SK-N-SH (cell line): ENCODE measurements at regions not wholly inside any gene's neighbourhood (a gene's known extent, or its start where the extent isn't known, plus 50 kb on each side); places are given as distances from the start of the nearest gene placed in this dataset.

Experiments
- CTCF ChIA-PET: fragments of 300-600, 350-600 bp; formaldehyde crosslinking; extraction: SDS; loops from one replicate; lab custom pipeline; 2021; lab: Yijun Ruan, JAX
- POLR2A ChIA-PET: fragments of 350-600 bp; sonication (Branson Sonifier 250); formaldehyde crosslinking; extraction: SDS; loops from one replicate; lab custom pipeline; 2020; ENCODE audit warnings: antibody characterized with exemption, inconsistent platforms; lab: Yijun Ruan, JAX
- DNase-seq: peaks from one replicate; pipeline ENCODE4 v3.0.0; 2012
- H2AFZ ChIP-seq: fragments of 200-600 bp; sonication (generic); 2 replicates; pipeline ENCODE4 v1.8.1; 2016; ENCODE audit warnings: antibody characterized with exemption, mild to moderate bottlenecking, low read depth
- H3F3A ChIP-seq: fragments of 200-600 bp; sonication (generic); replicated peaks from 2 replicates; pipeline ENCODE3; 2016; ENCODE audit warnings: antibody characterized with exemption, mild to moderate bottlenecking; ENCODE audit not compliant: insufficient read depth
- H3K27ac ChIP-seq, 2 experiments: fragments of 200-500 bp in 1 of 2; fragments of 200-600 bp in 1 of 2; sonication (Bioruptor generic) in 1 of 2; sonication (generic), shearing (Covaris generic) in 1 of 2; 2 replicates each; pipeline versions ENCODE4 v1.5.1 to v1.6.1; 2014 to 2016; ENCODE audit warnings: low read depth in 2 of 2, inconsistent platforms in 1 of 2, low read length in 1 of 2, mild to moderate bottlenecking in 1 of 2, mixed read lengths in 1 of 2
- H3K27me3 ChIP-seq: fragments of 200-600 bp; sonication (generic), shearing (Covaris generic); 2 replicates; pipeline ENCODE4 v1.6.1; 2016; ENCODE audit warnings: mixed run types; ENCODE audit not compliant: insufficient read depth
- H3K36me3 ChIP-seq, 2 experiments: fragments of 200-500 bp in 1 of 2; fragments of 200-600 bp in 1 of 2; sonication (Bioruptor generic) in 1 of 2; sonication (generic) in 1 of 2; replicated peaks in 1 of 2; 2 replicates each; pipeline versions ENCODE3 to v1.5.1; 2014 to 2016; ENCODE audit warnings: low read length in 1 of 2, mild to moderate bottlenecking in 1 of 2; ENCODE audit not compliant: insufficient read depth in 2 of 2, control insufficient read depth in 1 of 2
- H3K4me1 ChIP-seq, 2 experiments: fragments of 200-500 bp in 1 of 2; fragments of 200-600 bp in 1 of 2; sonication (Bioruptor generic) in 1 of 2; sonication (generic), shearing (Covaris generic) in 1 of 2; 2 replicates each; pipeline versions ENCODE4 v1.5.1 to v1.6.1; 2014 to 2016; ENCODE audit warnings: low read depth in 1 of 2, low read length in 1 of 2, mixed run types in 1 of 2; ENCODE audit not compliant: insufficient read depth in 2 of 2, control insufficient read depth in 1 of 2
- H3K4me2 ChIP-seq: fragments of 200-600 bp; sonication (generic), shearing (Covaris generic); 2 replicates; pipeline ENCODE4 v1.6.1; 2017; ENCODE audit warnings: mixed run types
- H3K4me3 ChIP-seq, 2 experiments: fragments of 200-500 bp in 1 of 2; fragments of 200-600 bp in 1 of 2; sonication (Bioruptor generic) in 1 of 2; sonication (generic), shearing (Covaris generic) in 1 of 2; 2 replicates each; pipeline versions ENCODE4 v1.5.1 to v1.8.1; 2014 to 2016; ENCODE audit warnings: low read depth in 2 of 2, inconsistent platforms in 1 of 2, low read length in 1 of 2, mild to moderate bottlenecking in 1 of 2, mixed read lengths in 1 of 2, moderate library complexity in 1 of 2
- H3K79me2 ChIP-seq: fragments of 200-600 bp; sonication (generic); 2 replicates; pipeline ENCODE4 v1.8.1; 2017; ENCODE audit warnings: mild to moderate bottlenecking; ENCODE audit not compliant: insufficient read depth
- H3K9ac ChIP-seq: fragments of 200-600 bp; sonication (generic); 2 replicates; pipeline ENCODE4 v1.6.1; 2017; ENCODE audit warnings: mixed run types
- H3K9me2 ChIP-seq: fragments of 200-600 bp; sonication (generic); 2 replicates; pipeline ENCODE4 v1.6.1; 2017; ENCODE audit warnings: mixed run types
- H3K9me3 ChIP-seq: fragments of 200-600 bp; sonication (generic); 2 replicates; pipeline ENCODE4 v1.6.1; 2017; ENCODE audit warnings: mixed run types, mild to moderate bottlenecking, moderate library complexity
- H4K20me1 ChIP-seq: fragments of 200-600 bp; sonication (generic); 2 replicates; pipeline ENCODE4 v1.6.1; 2017; ENCODE audit warnings: mild to moderate bottlenecking, mixed run types; ENCODE audit not compliant: insufficient read depth
- CHD2 ChIP-seq: fragments of 150-350 bp; IDR thresholded peaks from 2 replicates; pipeline ENCODE4 v1.6.1; 2018; ENCODE audit warnings: low read length; ENCODE audit not compliant: partially characterized antibody
- GABPA ChIP-seq: IDR thresholded peaks from 2 replicates; pipeline ENCODE4 v1.4.0; 2012; ENCODE audit warnings: low read depth, mild to moderate bottlenecking
- IRF3 ChIP-seq: fragments of 150-350 bp; IDR thresholded peaks from 2 replicates; pipeline ENCODE4 v1.6.1; 2016; ENCODE audit warnings: mild to moderate bottlenecking, low read depth, low read length
- JUND ChIP-seq: IDR thresholded peaks from 2 replicates; pipeline ENCODE4 v1.4.0; 2012
- NFIC ChIP-seq: IDR thresholded peaks from 2 replicates; pipeline ENCODE4 v1.4.0; 2012; ENCODE audit warnings: borderline replicate concordance
- REST ChIP-seq: IDR thresholded peaks from 2 replicates; pipeline ENCODE4 v1.6.1; 2012; ENCODE audit warnings: mild to moderate bottlenecking, low read depth, low read length, moderate library complexity
- RFX5 ChIP-seq: IDR thresholded peaks from 2 replicates; pipeline ENCODE4 v1.6.1; 2012; ENCODE audit warnings: mild to moderate bottlenecking, improper control_type of control experiment, low read length
- RXRA ChIP-seq: IDR thresholded peaks from 2 replicates; pipeline ENCODE4 v1.4.0; 2012; ENCODE audit warnings: low read depth, mild to moderate bottlenecking, borderline replicate concordance
- TEAD4 ChIP-seq: IDR thresholded peaks from 2 replicates; pipeline ENCODE4 v1.4.0; 2012; ENCODE audit warnings: mild to moderate bottlenecking, borderline replicate concordance; ENCODE audit not compliant: insufficient read depth
- USF1 ChIP-seq: IDR thresholded peaks from 2 replicates; pipeline ENCODE4 v1.4.0; 2012; ENCODE audit warnings: low read depth, borderline replicate concordance
- YY1 ChIP-seq: IDR thresholded peaks from 2 replicates; pipeline ENCODE4 v1.4.0; 2012; ENCODE audit warnings: low read depth, mild to moderate bottlenecking
- WGBS: methylation state at CpG from one replicate; pipeline ENCODE4 v1.1.6; 2017; ENCODE audit warnings: low lambda C conversion rate; 5-methylcytosine and 5-hydroxymethylcytosine counted together

- Histone ChIP-seq H3F3A (no peaks in the 10 kb centered on the region), H3K36me3 (no peaks in the 10 kb centered on the region), H3K9me3 (no peaks in the 10 kb centered on the region), H3K4me3 (no peak overlapping the region), H2AFZ (no peak overlapping the region), H3K9ac (no peak overlapping the region), H4K20me1 (no peaks in the 10 kb centered on the region), H3K9me2 (no peaks in the 10 kb centered on the region), H3K4me1 (no peaks in the 10 kb centered on the region), H3K27ac (no peak overlapping the region), H3K79me2 (no peaks in the 10 kb centered on the region), H3K27me3 (no peaks in the 10 kb centered on the region), H3K4me2 (no peak overlapping the region)
- TF ChIP-seq USF1 (no peak), NFIC (no peak), RXRA (no peak), REST (no peak), GABPA (no peak), YY1 (no peak), CHD2 (no peak), RFX5 (no peak), IRF3 (no peak)
- WGBS = 29% methylated on average over 6 of the region's 6 CpGs
- POLR2A ChIA-PET = no interaction called here
- no peak for DNase-seq
- CTCF ChIA-PET = interaction anchor here (1.2 to 6.4 kb wide), 2 partner anchors 21 to 184 kb away, joined by 3 to 25 read pairs; no protein-coding TSS in a partner anchor
These were observed 646.7 kb upstream of the SALL1 start for GRCh38 chr16:51797669-51798259.

GRCh38 chr16:51779240-51779639 is 628.2 kb upstream of the SALL1 start:
- Histone ChIP-seq H3K27ac (no peak overlapping the region), H4K20me1 (no peaks in the 10 kb centered on the region), H3K9me3 (no peaks in the 10 kb centered on the region), H2AFZ (no peak overlapping the region), H3K4me1 (no peaks in the 10 kb centered on the region), H3K4me2 (no peak overlapping the region), H3K4me3 (no peak overlapping the region), H3F3A (no peaks in the 10 kb centered on the region), H3K9me2 (no peaks in the 10 kb centered on the region), H3K9ac (no peak overlapping the region), H3K27me3 (no peaks in the 10 kb centered on the region), H3K36me3 (no peaks in the 10 kb centered on the region), H3K79me2 (no peaks in the 10 kb centered on the region)
- POLR2A ChIA-PET = no interaction called here
- TF ChIP-seq TEAD4 (no peak), JUND (no peak)
- CTCF ChIA-PET = no interaction called here
- WGBS = 9% methylated on average over 3 of the region's 3 CpGs
- no peak for DNase-seq
